Stimulated activated CD4-positive, alpha-beta T cell treated with anti-CD3 and anti-CD28 coated beads, TNF-alpha, amount 100 ng/mL, for 4 hours (primary cell): ENCODE measurements at regions not wholly inside any gene's neighbourhood (a gene's known extent, or its start where the extent isn't known, plus 50 kb on each side); places are given as distances from the start of the nearest gene placed in this dataset.

Experiments used
- DNase-seq, 3 experiments: peaks; one replicate each; pipeline ENCODE4 v3.0.0-alpha.2; 2020; ENCODE audit warnings: low read depth in 3 of 3

GRCh38 chr1:38718031-38718430 lies 141.5 kb downstream of the RRAGC start:
- no peak for DNase-seq

DNA sequence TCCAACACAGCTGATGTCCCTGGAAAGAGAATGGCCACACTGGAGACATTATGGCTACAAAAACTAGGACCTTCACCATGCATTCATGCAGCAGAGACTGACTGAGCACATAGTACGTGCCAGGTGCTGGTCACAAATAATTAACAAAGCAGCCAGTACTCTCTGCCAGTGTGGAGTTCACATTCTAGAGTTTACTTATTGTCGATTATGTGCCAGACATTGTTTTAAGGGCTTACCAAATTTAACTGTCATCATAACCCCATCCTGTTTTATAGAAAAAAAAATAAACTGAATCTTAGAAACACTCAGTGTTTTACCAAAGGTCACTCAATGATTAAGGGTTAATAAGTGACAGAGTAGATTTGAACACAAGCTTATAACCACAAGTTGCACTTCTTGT lies 143.3 kb downstream of the RRAGC start:
- DNase-seq, result no peak

DNA sequence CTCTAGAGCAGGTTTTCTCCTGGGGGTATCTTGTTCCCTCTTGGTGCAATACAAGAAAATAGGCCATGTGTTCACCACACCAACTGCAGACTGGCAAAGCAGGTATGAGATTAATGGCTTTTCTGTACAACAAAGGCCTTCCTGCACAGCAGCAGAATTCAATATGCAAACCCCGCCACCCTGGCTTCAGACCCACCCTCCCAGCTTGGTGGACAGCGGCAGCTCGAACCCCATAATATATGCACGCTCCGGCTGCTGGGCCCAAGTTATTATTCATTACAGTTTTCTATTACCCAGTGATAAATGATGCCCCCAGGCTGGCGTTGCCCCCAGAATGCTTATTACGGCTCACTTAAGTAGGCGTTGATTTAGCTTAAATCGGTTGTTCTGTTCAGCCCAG lies 144.2 kb downstream of the RRAGC start:
- no peak for DNase-seq

DNA sequence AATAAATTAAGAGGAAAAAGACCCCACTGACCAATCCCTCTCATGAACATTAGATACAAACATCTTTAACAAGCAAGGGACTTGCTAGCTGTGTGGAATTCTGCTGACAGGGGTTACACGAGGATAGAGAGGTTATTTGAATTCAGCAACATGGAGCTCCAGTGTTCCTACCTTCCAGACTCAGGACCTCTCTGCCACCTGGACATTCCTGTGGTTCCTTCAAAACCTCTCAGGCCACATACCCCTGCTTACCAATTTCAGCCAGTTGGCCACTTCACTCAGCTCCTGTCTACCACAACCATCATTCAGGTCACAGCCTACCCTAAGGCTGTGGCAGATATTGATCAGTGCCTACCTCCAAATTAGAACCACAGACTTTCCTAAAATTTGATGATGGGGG lies 147.5 kb downstream of the RRAGC start:
- DNase-seq, result no peak

GRCh38 chr1:38708701-38709258 lies 150.8 kb downstream of the RRAGC start:
- DNase-seq, result no peak

DNA sequence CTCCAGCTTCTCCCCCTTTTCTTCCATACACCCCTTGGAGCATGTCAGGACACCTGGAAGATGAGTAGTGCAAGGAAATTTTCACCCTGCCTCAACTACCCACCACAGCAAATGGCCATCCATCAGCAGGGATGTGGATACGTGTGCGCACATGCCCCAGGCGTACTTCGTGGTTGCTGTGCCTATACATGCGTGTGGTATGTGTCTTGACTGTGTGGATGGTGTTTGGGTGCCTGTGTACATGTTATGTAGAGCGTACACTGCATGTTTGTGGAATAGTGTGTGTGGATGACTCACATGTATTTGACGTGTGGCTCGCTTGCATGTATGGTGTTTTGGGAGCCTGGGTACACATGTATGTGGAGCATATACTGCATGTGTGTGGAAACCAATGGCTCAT lies 158.5 kb downstream of the RRAGC start:
- no peak for DNase-seq

DNA sequence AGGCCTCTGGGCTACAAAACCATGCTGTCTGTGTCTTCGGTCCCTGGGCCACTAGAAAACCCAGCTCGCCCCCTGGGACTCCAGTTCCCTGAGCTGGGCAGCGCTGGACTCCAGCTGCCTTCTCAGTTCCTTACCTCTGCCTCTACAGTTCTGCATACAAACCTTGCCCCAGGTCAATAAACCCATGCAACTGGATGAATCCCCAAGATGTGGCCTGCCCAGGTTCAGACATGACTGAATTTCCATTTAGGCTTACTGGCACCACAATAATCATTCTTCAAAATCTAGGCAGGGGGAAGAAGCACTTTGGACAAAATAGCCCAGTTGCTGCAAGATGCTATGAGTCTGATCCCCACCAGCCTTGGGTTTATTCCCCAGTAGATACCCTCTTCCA lies 159.5 kb downstream of the RRAGC start:
- DNase-seq, result no peak

DNA sequence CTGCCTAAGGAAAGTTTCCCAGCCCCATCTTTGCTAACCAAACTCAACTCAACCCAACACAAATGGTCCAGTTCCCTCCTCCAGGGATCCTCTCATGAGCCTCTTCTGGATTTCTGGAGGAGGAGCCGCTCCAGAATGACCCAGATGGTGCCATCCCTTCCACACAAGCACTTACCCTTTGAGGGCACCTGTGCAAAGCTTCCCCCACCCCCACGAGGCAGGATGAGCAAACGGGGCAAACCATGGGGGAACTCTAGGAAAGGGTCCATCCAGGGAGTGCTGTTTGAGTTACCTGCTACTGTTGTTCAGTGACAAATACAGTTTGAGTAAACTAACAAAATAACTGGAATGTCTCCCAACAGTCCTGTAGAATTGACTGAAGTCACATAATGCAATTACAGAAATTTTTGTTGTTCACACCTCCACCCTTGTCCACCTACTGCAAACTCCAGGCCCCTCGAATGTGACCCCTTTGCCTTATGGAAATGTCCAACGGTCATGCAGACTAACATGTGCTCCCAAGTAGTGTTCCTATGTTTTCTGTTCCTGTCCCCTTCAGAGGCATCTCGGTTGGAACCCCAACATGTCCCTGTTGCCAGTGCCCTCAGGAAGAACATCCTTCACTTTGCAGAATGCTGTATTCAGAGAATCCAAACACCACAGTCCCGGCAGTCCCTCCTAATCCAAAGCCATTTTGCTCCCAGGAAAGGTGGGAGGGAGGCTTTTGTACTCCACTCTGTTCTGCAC lies 160.1 kb downstream of the RRAGC start:
- DNase-seq, result no peak

GRCh38 chr1:38697387-38697786 lies 162.2 kb downstream of the RRAGC start:
- DNase-seq, result no peak

GRCh38 chr1:38696371-38696770 lies 163.2 kb downstream of the RRAGC start:
- DNase-seq, result no peak

DNA sequence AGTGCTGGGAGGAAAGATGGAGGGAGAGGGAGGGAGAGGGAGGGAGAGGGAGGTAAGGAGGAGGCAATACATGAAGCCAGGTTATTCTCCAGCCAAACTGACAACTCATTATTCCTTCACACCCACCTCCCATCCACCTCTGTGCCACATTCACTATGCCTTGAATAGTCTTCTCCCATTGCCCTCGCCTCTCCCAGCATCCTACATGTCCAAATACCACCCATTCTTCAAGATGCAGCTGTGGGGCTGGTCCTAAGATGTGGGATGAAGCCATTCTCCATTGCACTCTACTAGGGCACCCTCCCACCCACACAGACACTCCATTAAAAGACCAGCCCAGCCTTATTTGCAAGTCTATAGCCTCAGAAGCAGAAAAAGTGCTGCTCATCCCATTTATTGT lies 165.8 kb downstream of the RRAGC start:
- DNase-seq, result no peak

- no peak for DNase-seq
These were observed 166.5 kb downstream of the RRAGC start for GRCh38 chr1:38693031-38693430.

- no peak for DNase-seq
These were observed 168.7 kb downstream of the RRAGC start for GRCh38 chr1:38690790-38691449.

- no peak for DNase-seq
These were observed 172.7 kb downstream of the RRAGC start for GRCh38 chr1:38686927-38687255.

- DNase-seq, result no peak
These were observed 173.2 kb downstream of the RRAGC start for GRCh38 chr1:38686167-38686926.

DNA sequence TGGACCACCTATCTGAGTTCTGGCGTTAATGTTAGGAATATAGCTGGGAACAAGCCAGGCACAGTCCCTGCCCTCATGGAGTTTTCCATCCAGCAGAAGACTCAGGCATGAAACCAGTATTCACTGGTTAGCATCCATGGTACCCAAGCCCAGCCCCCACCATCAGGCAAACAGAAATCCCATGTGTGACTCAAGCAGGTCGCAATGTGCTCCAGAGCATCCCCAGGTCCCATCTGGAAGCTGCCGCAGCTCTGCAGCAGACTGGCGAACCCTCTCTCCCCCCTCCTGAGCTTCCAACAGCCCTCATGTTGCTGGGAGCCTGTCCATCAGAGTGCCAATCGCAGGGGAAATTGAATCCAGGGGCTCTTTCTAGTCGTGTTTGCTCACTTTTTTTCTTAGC lies 174.2 kb downstream of the RRAGC start:
- no peak for DNase-seq

DNA sequence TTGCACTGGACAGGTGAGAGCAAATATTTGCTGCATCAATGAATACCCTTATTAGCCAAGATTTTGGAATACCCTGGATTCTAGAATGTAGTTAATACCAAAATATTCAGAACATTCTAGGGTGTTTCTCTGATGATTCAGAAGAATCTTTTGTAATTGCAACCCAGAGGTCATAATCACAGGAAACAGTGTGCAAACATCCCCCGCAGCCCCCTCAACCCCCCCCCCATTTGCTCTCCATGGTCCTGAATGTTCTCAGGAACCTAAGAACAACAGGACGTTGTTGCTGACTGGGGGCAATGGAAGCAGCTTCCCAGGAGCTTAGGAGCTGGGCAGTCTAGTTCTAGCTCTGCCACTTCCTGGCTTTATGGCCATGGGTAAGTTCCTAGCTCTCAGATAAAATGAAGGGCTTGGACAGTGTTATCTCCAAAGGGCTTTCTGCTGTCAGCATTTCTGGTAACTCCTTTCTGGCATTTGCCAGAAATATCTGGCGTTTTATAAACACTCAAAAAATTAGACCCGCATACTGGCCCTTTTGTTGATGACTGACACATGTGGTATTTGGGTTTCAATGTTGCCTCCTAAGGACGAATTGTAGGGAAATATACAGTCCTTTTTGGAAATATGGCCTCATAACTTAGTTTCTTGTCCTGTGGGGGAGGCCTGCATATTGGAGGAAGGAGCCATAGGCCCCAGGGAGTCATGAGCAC lies 178.6 kb downstream of the RRAGC start:
- no peak for DNase-seq

DNA sequence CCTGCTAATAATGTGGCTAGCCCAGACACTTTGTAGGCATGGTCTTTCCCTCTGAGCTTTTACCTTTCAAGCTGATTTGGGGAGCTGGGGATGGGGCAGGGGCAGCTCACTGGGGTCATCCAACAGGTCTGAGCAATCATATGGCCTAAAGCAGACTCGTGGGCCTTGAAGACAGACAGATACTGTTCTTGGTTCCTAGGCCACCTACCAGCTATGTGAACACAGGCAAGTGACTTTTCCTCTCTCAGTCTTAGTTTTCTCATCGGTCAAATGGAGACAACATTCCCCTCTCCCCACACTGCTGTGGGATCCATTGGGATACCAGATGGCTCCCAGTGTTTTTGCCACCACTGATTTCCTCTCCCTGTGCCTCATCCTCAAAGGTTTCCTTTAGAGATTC lies 181.8 kb downstream of the RRAGC start:
- DNase-seq, result no peak

DNA sequence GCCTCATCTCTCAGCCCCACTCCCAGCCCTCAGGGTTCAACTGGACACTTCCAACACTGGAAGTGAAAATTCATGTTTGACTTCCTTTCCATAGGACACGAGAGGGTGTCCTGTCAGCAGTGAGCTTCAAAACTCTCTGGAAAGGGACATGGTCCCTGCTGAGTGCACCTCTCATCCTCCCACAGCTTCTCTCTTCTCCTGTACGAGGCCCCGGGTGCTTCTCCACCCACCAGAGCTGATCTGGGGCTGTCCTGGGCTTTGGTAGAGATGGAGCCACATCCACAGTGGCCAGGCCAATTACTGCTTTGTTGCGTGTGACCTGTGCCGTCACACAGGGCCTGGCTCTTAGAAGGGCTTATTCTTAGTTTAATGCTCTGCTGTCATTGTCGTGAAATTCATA lies 182.3 kb downstream of the RRAGC start:
- no peak for DNase-seq

- no peak for DNase-seq
These were observed 186.9 kb downstream of the RRAGC start for GRCh38 chr1:38672692-38673091.

- DNase-seq, result no peak
These were observed 188.4 kb downstream of the RRAGC start for GRCh38 chr1:38671221-38671620.

DNA sequence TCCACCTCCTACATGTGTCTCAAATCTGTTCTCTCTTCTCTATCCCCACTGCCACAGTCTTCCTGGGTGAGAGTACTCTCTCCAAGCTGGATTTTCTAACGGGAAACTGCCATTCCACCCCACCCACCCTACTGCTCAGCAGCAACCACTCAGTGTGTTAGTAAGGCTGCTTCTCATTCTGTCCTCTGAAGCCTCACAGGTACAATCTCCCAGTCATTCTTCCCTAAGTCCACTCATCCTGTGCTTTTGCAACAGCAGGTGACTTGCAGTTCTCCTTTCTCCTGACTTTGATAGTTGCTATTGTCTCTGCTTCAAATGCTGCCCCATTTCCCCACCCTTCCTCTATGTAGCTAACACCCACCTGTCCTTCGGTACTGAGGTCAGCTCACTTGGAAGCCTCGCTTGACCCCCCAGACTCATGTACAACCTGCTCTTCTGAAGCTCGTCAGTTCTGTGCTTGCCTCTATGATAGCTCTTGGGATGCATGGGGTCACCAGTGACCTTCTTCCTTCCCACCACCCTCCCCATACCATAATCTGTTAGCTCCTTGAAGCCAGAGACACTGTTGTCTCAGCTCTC lies 188.9 kb downstream of the RRAGC start:
- no peak for DNase-seq
